Adrenal gland (tissue), 9 donors: ENCODE measurements at regions not wholly inside any gene's neighbourhood (a gene's known extent, or its start where the extent isn't known, plus 50 kb on each side); places are given as distances from the start of the nearest gene placed in this dataset.

Experiments used
- DNase-seq, 7 donors: peaks; one replicate each; pipeline ENCODE4 v3.0.0-alpha.2; 2019 to 2020
- H3K27ac ChIP-seq, 5 donors: fragments of 200-600 bp; sonication (generic) in 4 of 5; 1 replicate in 3 of 5; 2 replicates in 2 of 5; pipeline versions ENCODE4 v1.5.1 to v1.8.0; 2016 to 2020; ENCODE audit warnings: mild to moderate bottlenecking in 1 of 5
- H3K27me3 ChIP-seq: fragments of 200-600 bp; 2 replicates; pipeline ENCODE4 v1.8.0; 2021
- H3K36me3 ChIP-seq, 2 donors: fragments of 200-600 bp; replicated peaks in 1 of 2; 1 replicate in 1 of 2; 2 replicates in 1 of 2; pipeline versions ENCODE4 v1.5.1 to v1.8.0; 2018 to 2022
- H3K4me1 ChIP-seq, 2 donors: fragments of 200-600 bp; replicated peaks in 1 of 2; 1 replicate in 1 of 2; 2 replicates in 1 of 2; pipeline versions ENCODE4 v1.5.1 to v1.8.0; 2018 to 2021
- H3K4me3 ChIP-seq, 4 donors: fragments of 200-600 bp; sonication (generic) in 3 of 4; one replicate each; pipeline ENCODE4 v1.5.1; 2016 to 2018
- H3K9me3 ChIP-seq, 3 donors: fragments of 200-600 bp; sonication (generic) in 1 of 3; replicated peaks in 1 of 3; 1 replicate in 2 of 3; 2 replicates in 1 of 3; pipeline versions ENCODE4 v1.5.1 to v1.8.0; 2016 to 2021
- CTCF ChIP-seq, 6 experiments: fragments of 450-650 bp in 4 of 6; fragments of 200-600 bp in 2 of 6; sonication (generic) in 1 of 6; IDR thresholded peaks; 1 replicate in 5 of 6; 2 replicates in 1 of 6; pipeline versions ENCODE4 v1.5.1 to v1.8.0; 2016 to 2021; ENCODE audit warnings: antibody characterized with exemption in 6 of 6, mild to moderate bottlenecking in 2 of 6, moderate library complexity in 1 of 6
- POLR2A ChIP-seq, 2 donors: fragments of 450-650 bp; IDR thresholded peaks; one replicate each; pipeline ENCODE4 v1.6.1; 2017; ENCODE audit warnings: antibody characterized with exemption in 2 of 2, mild to moderate bottlenecking in 2 of 2, moderate library complexity in 1 of 2
- WGBS, 4 donors: extraction: QIAGEN DNeasy Blood & Tissue Kit in 2 of 4; methylation state at CpG; one replicate each; pipeline versions ENCODE4 v1.1.5 to v1.1.7; 2013 to 2017; 5-methylcytosine and 5-hydroxymethylcytosine counted together
- intact Hi-C, 2 donors: fragments of 100-400 bp; cut with DNase I; formaldehyde crosslinking; loops; one replicate each; pipeline versions ENCODE4 v1.14.1 to v1.15.0; 2022 to 2023
- donor health status: healthy with polysubstance abuse.
- donor health status: Bipolar disorder and iron deficiency.
- donor health status: DM: yes; HTN: yes; CAD: no.
- donor health status: DM: no; HTN: no; CAD: no.
- donor health status: DM: no; HTN: no; CAD: no.

DNA sequence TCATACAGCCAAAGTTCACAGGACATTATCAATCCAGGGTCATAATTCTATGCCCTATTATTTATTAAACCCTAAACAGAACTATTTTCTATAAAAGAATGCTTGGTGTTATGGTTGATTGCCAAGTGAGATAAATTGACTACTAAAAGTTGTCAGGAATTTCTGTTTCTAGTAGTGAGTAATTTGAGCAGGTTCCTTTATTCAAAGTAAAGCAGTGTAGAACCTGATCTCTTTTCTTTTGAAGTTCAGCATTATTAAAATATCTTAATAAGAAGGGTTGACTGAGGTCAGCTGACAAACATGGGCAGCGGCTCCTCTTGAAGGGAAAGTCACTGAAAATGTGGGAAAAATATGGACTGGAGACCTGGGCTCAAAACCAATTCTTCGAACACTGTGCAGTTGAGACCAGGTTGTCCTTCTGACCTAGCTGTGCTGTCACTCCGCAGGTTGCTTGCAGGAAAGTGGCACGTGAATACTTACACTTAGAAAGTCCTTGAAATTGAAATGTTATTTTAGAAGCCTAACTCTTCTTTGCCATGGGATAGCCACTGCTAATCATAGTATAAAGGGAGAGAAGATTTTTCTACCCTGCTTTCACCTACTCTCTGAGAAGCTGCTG lies 141.0 kb downstream of the RASSF9 start:
- H3K36me3 ChIP-seq = no peaks in the 10 kb centered on the region
- peaks cover 0 to 17% of the 10 kb centered on the region in 2 donors for H3K4me1 ChIP-seq
- intact Hi-C loops = no loop called here
- DNase-seq = no peak
- TF ChIP-seq POLR2A (IDR thresholded peaks at IDR 0.05) = no peak
- no peak overlapping the region for H3K27ac ChIP-seq
- no peaks in the 10 kb centered on the region for H3K27me3 ChIP-seq
- H3K9me3 ChIP-seq = no peaks in the 10 kb centered on the region
- no peak overlapping the region for H3K4me3 ChIP-seq
- WGBS, 4 donors = 49 to 53% (median 51%) methylated on average over 4 of the region's 4 CpGs

- peaks cover 0 to 17% of the 10 kb centered on the region in 2 donors for H3K4me1 ChIP-seq
- H3K9me3 ChIP-seq = no peaks in the 10 kb centered on the region
- no peak overlapping the region for H3K4me3 ChIP-seq
- TF ChIP-seq CTCF (IDR thresholded peaks at IDR 0.05) (no peak), POLR2A (IDR thresholded peaks at IDR 0.05) (no peak)
- intact Hi-C loops = no loop called here
- H3K27me3 ChIP-seq = no peaks in the 10 kb centered on the region
- 54 to 69% (median 65%) methylated on average over 2 of the region's 2 CpGs for WGBS, 4 donors
- H3K27ac ChIP-seq = no peak overlapping the region
- peak in 5 of 7 donors; percentile 7 to 59 (median 25) for DNase-seq
- no peaks in the 10 kb centered on the region for H3K36me3 ChIP-seq
These were observed 139.2 kb downstream of the RASSF9 start for GRCh38 chr12:85697003-85697402.

DNA sequence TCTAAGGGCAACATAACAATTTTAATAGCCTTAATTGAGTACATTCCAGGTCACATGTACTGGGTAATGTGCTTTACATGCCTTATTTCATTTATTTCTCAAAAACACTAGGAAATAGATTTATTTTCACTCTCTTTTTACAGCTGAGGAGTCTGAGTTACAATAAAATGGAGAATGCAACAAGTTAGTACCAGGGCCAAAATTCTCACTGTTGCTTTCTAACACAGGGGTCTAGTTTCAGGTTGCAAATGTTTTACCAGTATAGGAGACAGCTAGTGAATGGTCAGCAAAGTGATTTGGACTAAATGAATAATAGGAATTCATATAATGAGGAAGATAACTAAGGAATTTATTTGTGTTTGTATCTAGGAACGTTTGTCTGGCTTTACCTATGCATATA lies 137.3 kb downstream of the RASSF9 start:
- no peak for DNase-seq
- peaks cover 0 to 17% of the 10 kb centered on the region in 2 donors for H3K4me1 ChIP-seq
- WGBS, 4 donors = 42 to 46% (median 43%) methylated on average over 1 of the region's 1 CpG
- TF ChIP-seq CTCF (IDR thresholded peaks at IDR 0.05) (no peak), POLR2A (IDR thresholded peaks at IDR 0.05) (no peak)
- H3K4me3 ChIP-seq = no peak overlapping the region
- H3K27ac ChIP-seq = no peak overlapping the region
- H3K36me3 ChIP-seq = no peaks in the 10 kb centered on the region
- no peaks in the 10 kb centered on the region for H3K9me3 ChIP-seq
- no peaks in the 10 kb centered on the region for H3K27me3 ChIP-seq
- intact Hi-C loops = no loop called here

- Histone ChIP-seq H3K36me3 (no peaks in the 10 kb centered on the region), H3K4me1 (no peaks in the 10 kb centered on the region), H3K27ac (no peak overlapping the region), H3K9me3 (no peaks in the 10 kb centered on the region), H3K27me3 (no peaks in the 10 kb centered on the region), H3K4me3 (no peak overlapping the region)
- WGBS, 4 donors = 90 to 97% (median 95%) methylated on average over 11 of the region's 11 CpGs
- intact Hi-C loops = no loop called here
- no peak for DNase-seq
- TF ChIP-seq POLR2A (IDR thresholded peaks at IDR 0.05) (no peak), CTCF (IDR thresholded peaks at IDR 0.05) (no peak)
These were observed 127.4 kb downstream of the RASSF9 start for GRCh38 chr12:85708775-85709174.

- H3K4me1 ChIP-seq = no peaks in the 10 kb centered on the region
- TF ChIP-seq CTCF (IDR thresholded peaks at IDR 0.05) (no peak), POLR2A (IDR thresholded peaks at IDR 0.05) (no peak)
- H3K9me3 ChIP-seq = no peaks in the 10 kb centered on the region
- H3K4me3 ChIP-seq = no peak overlapping the region
- no peaks in the 10 kb centered on the region for H3K36me3 ChIP-seq
- no peak for DNase-seq
- H3K27ac ChIP-seq = no peak overlapping the region
- 84 to 94% (median 87%) methylated on average over 4 of the region's 4 CpGs for WGBS, 4 donors
- H3K27me3 ChIP-seq = no peaks in the 10 kb centered on the region
- intact Hi-C loops = no loop called here
These were observed 124.3 kb downstream of the RASSF9 start for GRCh38 chr12:85711735-85712390.
